ENCODE measurements at regions not wholly inside any gene's neighbourhood (a gene's known extent, or its start where the extent isn't known, plus 50 kb on each side); places are given as distances from the start of the nearest gene placed in this dataset.
"Not testable (repeated sequence)": the region's sequence is repeated elsewhere in the genome, so short reads cannot be mapped to it uniquely, and the experiment has no call there.

GRCh38 chr2:35508601-35509000 lies 847.0 kb upstream of the CRIM1 start:
- Histone ChIP-seq H3K36me3 (ENCODE audit: control insufficient read depth, insufficient read depth, low read length) (no peaks in the 10 kb centered on the region), H3K4me3 (ENCODE audit: insufficient read depth, low read depth, low read length) (no peak overlapping the region), H3K27ac (ENCODE audit: insufficient read depth, low read depth, low read length, poor library complexity, severe bottlenecking) (no peak overlapping the region), H3K4me1 (ENCODE audit: control insufficient read depth, insufficient read depth, low read length) (no peaks in the 10 kb centered on the region), H3K27me3 (ENCODE audit: control insufficient read depth, insufficient read depth, low read length, poor library complexity, severe bottlenecking) (no peaks in the 10 kb centered on the region), H3K9me3 (ENCODE audit: control insufficient read depth, low read length) (no peaks in the 10 kb centered on the region)
- WGBS, 2 experiments: 100% methylated on average over 2 of the region's 2 CpGs

GRCh38 chr2:35504419-35504818 lies 851.2 kb upstream of the CRIM1 start:
- H3K9me3 ChIP-seq (ENCODE audit: control insufficient read depth, low read length): no peaks in the 10 kb centered on the region
- no peak overlapping the region for H3K27ac ChIP-seq (ENCODE audit: insufficient read depth, low read depth, low read length, poor library complexity, severe bottlenecking)
- WGBS, 2 experiments: 94 to 98% methylated on average over 3 of the region's 3 CpGs

GRCh38 chr2:35503738-35504199 lies 851.8 kb upstream of the CRIM1 start:
- Histone ChIP-seq H3K4me1 (ENCODE audit: control insufficient read depth, insufficient read depth, low read length) (no peaks in the 10 kb centered on the region), H3K36me3 (ENCODE audit: control insufficient read depth, insufficient read depth, low read length) (no peaks in the 10 kb centered on the region), H3K4me3 (ENCODE audit: insufficient read depth, low read depth, low read length) (no peak overlapping the region), H3K27ac (ENCODE audit: insufficient read depth, low read depth, low read length, poor library complexity, severe bottlenecking) (no peak overlapping the region), H3K9me3 (ENCODE audit: control insufficient read depth, low read length) (no peaks in the 10 kb centered on the region), H3K27me3 (ENCODE audit: control insufficient read depth, insufficient read depth, low read length, poor library complexity, severe bottlenecking) (no peaks in the 10 kb centered on the region)
- 92% methylated on average over 1 of the region's 1 CpG; no CpG with 5 or more reads in 1 of the 2 experiments for WGBS, 2 experiments

More at GRCh38 chr2:35504419-35504818, 851.2 kb upstream of the CRIM1 start:
- no peaks in the 10 kb centered on the region for H3K27me3 ChIP-seq (ENCODE audit: control insufficient read depth, insufficient read depth, low read length, poor library complexity, severe bottlenecking)
- no peaks in the 10 kb centered on the region for H3K4me1 ChIP-seq (ENCODE audit: control insufficient read depth, insufficient read depth, low read length)
- no peak overlapping the region for H3K4me3 ChIP-seq (ENCODE audit: insufficient read depth, low read depth, low read length)
- no peaks in the 10 kb centered on the region for H3K36me3 ChIP-seq (ENCODE audit: control insufficient read depth, insufficient read depth, low read length)

DNA sequence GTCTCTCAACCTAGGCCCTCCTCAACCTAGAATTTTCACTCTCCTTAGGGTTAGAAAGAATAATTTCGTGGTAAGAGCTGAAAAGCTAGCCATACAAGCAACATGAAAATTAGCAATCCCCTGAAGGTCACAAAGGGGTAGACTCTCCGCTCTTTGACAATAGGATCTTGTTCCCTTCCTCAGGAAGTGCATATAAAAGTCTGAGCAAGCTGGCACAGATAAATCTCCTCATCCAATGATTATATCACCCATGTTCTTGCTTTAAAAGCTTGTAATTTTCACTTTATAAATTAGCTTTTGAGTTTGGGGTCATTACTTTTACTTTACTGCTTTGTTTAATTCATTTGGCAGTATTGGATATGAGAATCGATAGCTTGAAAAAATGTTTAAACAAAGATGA lies 852.3 kb upstream of the CRIM1 start:
- WGBS, 2 experiments: 80 to 96% methylated on average over 2 to 3 of the region's 3 CpGs
- Histone ChIP-seq H3K36me3 (ENCODE audit: control insufficient read depth, insufficient read depth, low read length) (no peaks in the 10 kb centered on the region), H3K9me3 (ENCODE audit: control insufficient read depth, low read length) (no peaks in the 10 kb centered on the region), H3K4me1 (ENCODE audit: control insufficient read depth, insufficient read depth, low read length) (no peaks in the 10 kb centered on the region), H3K27ac (ENCODE audit: insufficient read depth, low read depth, low read length, poor library complexity, severe bottlenecking) (no peak overlapping the region), H3K4me3 (ENCODE audit: insufficient read depth, low read depth, low read length) (no peak overlapping the region), H3K27me3 (ENCODE audit: control insufficient read depth, insufficient read depth, low read length, poor library complexity, severe bottlenecking) (no peaks in the 10 kb centered on the region)

DNA sequence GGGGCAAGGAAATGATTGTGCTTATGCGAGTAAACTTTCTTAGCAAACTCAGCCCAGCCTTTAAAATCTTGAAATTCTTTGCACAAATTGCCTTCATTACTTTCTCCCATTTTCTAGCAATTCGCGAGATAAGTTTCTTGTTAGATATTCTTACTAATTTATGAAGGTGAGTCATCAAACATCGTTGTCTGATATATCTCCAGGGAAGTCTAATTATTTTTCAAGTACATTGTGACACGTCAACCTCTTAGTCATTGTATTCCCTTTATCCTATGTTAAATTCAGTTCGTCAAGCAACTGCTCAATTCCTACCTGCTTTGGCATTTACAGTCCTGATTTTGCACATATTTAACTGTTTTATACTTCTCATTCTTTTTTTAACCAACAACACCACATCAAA lies 854.5 kb upstream of the CRIM1 start:
- Histone ChIP-seq H3K4me1 (ENCODE audit: control insufficient read depth, insufficient read depth, low read length) (no peaks in the 10 kb centered on the region), H3K36me3 (ENCODE audit: control insufficient read depth, insufficient read depth, low read length) (no peaks in the 10 kb centered on the region), H3K27me3 (ENCODE audit: control insufficient read depth, insufficient read depth, low read length, poor library complexity, severe bottlenecking) (no peaks in the 10 kb centered on the region), H3K27ac (ENCODE audit: insufficient read depth, low read depth, low read length, poor library complexity, severe bottlenecking) (no peak overlapping the region), H3K4me3 (ENCODE audit: insufficient read depth, low read depth, low read length) (no peak overlapping the region), H3K9me3 (ENCODE audit: control insufficient read depth, low read length) (no peaks in the 10 kb centered on the region)
- WGBS, 2 experiments: 89 to 95% methylated on average over 4 to 6 of the region's 6 CpGs

DNA sequence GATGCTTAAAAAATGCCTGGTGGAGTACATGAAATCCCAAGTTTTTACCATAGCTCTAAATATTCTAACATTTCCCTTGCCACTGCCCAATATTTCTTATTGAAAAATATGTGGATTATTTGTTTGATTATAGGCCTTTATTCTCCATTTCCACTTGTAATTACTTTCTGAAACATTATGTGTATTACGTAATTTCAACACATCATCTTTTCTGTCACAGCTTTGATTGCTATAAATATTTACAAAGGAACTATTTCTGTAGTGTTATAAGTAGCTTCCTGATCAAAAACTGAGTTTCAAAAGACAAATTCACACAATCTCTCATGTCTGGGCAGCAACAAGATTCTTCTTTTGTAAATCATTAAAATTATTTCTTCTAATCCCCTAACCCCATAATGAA lies 859.6 kb upstream of the CRIM1 start:
- Histone ChIP-seq H3K27ac (ENCODE audit: insufficient read depth, low read depth, low read length, poor library complexity, severe bottlenecking) (no peak overlapping the region), H3K36me3 (ENCODE audit: control insufficient read depth, insufficient read depth, low read length) (no peaks in the 10 kb centered on the region), H3K27me3 (ENCODE audit: control insufficient read depth, insufficient read depth, low read length, poor library complexity, severe bottlenecking) (no peaks in the 10 kb centered on the region), H3K4me3 (ENCODE audit: insufficient read depth, low read depth, low read length) (no peak overlapping the region), H3K9me3 (ENCODE audit: control insufficient read depth, low read length) (no peaks in the 10 kb centered on the region), H3K4me1 (ENCODE audit: control insufficient read depth, insufficient read depth, low read length) (no peaks in the 10 kb centered on the region)
- WGBS, 2 experiments: no CpG with 5 or more reads among the region's 1 CpG

GRCh38 chr2:35495182-35495581 lies 860.4 kb upstream of the CRIM1 start:
- Histone ChIP-seq H3K27ac (ENCODE audit: insufficient read depth, low read depth, low read length, poor library complexity, severe bottlenecking) (no peak overlapping the region), H3K9me3 (ENCODE audit: control insufficient read depth, low read length) (no peaks in the 10 kb centered on the region), H3K4me3 (ENCODE audit: insufficient read depth, low read depth, low read length) (no peak overlapping the region), H3K4me1 (ENCODE audit: control insufficient read depth, insufficient read depth, low read length) (no peaks in the 10 kb centered on the region), H3K36me3 (ENCODE audit: control insufficient read depth, insufficient read depth, low read length) (no peaks in the 10 kb centered on the region), H3K27me3 (ENCODE audit: control insufficient read depth, insufficient read depth, low read length, poor library complexity, severe bottlenecking) (no peaks in the 10 kb centered on the region)

- H3K27me3 ChIP-seq (ENCODE audit: control insufficient read depth, insufficient read depth, low read length, poor library complexity, severe bottlenecking); H3K36me3 ChIP-seq (ENCODE audit: control insufficient read depth, insufficient read depth, low read length); H3K27ac ChIP-seq (ENCODE audit: insufficient read depth, low read depth, low read length, poor library complexity, severe bottlenecking); H3K9me3 ChIP-seq (ENCODE audit: control insufficient read depth, low read length); H3K4me1 ChIP-seq (ENCODE audit: control insufficient read depth, insufficient read depth, low read length); H3K4me3 ChIP-seq (ENCODE audit: insufficient read depth, low read depth, low read length): not testable (repeated sequence)
- 91 to 95% methylated on average over 2 of the region's 2 CpGs for WGBS, 2 experiments
Observed at GRCh38 chr2:35478121-35478520, 877.5 kb upstream of the CRIM1 start.

- H3K36me3 ChIP-seq (ENCODE audit: control insufficient read depth, insufficient read depth, low read length): no peaks in the 10 kb centered on the region
- 40 to 45% methylated on average over 3 of the region's 3 CpGs for WGBS, 2 experiments
- no peak overlapping the region for H3K4me3 ChIP-seq (ENCODE audit: insufficient read depth, low read depth, low read length)
- no peaks in the 10 kb centered on the region for H3K9me3 ChIP-seq (ENCODE audit: control insufficient read depth, low read length)
- no peaks in the 10 kb centered on the region for H3K27me3 ChIP-seq (ENCODE audit: control insufficient read depth, insufficient read depth, low read length, poor library complexity, severe bottlenecking)
- H3K4me1 ChIP-seq (ENCODE audit: control insufficient read depth, insufficient read depth, low read length): no peaks in the 10 kb centered on the region
- no peak overlapping the region for H3K27ac ChIP-seq (ENCODE audit: insufficient read depth, low read depth, low read length, poor library complexity, severe bottlenecking)
Observed at GRCh38 chr2:35468245-35468644, 887.3 kb upstream of the CRIM1 start.

GRCh38 chr2:35463805-35464596 lies 891.6 kb upstream of the CRIM1 start:
- Histone ChIP-seq H3K4me3 (ENCODE audit: insufficient read depth, low read depth, low read length) (no peak overlapping the region), H3K27ac (ENCODE audit: insufficient read depth, low read depth, low read length, poor library complexity, severe bottlenecking) (no peak overlapping the region), H3K4me1 (ENCODE audit: control insufficient read depth, insufficient read depth, low read length) (no peaks in the 10 kb centered on the region), H3K27me3 (ENCODE audit: control insufficient read depth, insufficient read depth, low read length, poor library complexity, severe bottlenecking) (no peaks in the 10 kb centered on the region), H3K9me3 (ENCODE audit: control insufficient read depth, low read length) (no peaks in the 10 kb centered on the region), H3K36me3 (ENCODE audit: control insufficient read depth, insufficient read depth, low read length) (no peaks in the 10 kb centered on the region)
- WGBS, 2 experiments: 92 to 95% methylated on average over 5 of the region's 6 CpGs

All from ectodermal cell (in vitro differentiated cells).